HUDEP-2 (cell line): ENCODE measurements at regions not wholly inside any gene's neighbourhood (a gene's known extent, or its start where the extent isn't known, plus 50 kb on each side); places are given as distances from the start of the nearest gene placed in this dataset.
"Not testable (repeated sequence)": the region's sequence is repeated elsewhere in the genome, so short reads cannot be mapped to it uniquely, and the experiment has no call there.

ENCODE experiments used
- DNase-seq, 76 experiments: peaks; one replicate each; lab custom pipeline; 2025; ENCODE audit not compliant: unreplicated experiment in 76 of 76; lab: John Stamatoyannopoulos, UW

DNA sequence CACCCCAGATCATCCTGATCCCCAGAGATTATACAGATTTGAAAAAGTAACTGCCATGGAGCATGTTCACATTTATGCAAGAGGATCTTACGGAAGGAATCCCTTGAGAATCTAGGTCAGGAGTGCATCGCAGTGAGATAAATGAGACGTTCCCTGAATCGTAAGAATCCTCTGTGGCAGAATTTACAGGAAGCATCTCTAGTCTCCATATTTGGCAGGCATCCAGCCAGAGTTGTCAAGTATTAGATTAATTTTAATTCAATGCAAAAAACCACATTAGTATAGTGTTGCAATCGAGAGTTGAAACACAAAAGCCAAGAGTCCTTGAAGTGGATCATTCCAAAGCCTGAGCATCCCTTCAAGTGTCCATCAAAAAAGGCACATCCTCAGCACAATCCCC is 100.8 kb downstream of the RRAGC start:
- DNase-seq = no peak

DNA sequence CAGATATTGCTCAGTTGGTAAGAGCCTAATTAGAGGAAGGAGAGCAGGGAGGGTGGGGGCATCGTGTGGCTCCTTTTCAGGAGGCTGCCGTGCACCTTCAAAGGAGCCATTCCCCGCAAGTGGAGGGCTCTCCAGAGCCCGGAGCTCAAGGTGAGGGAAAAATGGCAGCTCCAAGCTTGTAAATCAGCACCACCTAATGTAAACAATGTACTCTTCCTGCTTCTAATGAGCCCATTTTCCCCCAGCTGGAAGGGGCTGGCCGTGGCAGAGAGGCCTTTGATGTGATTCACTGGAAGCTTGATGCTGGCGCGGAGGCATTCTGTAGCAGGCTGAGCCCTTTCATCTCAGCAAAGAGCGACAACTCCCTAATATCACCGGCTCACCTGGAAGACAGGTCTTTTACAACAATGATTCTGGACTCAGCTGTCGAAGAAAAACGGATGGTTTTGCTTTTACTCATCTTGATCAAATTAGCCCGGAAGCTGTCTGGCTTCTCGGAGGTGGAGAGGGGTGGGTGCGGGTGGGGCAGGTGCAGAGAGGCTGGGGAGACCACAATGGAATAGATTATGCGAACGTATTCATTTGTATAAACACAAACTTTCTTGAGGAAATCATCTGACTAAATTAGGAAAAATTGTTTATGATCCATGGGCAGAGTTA is 112.5 kb downstream of the RRAGC start:
- DNase-seq = no peak

DNA sequence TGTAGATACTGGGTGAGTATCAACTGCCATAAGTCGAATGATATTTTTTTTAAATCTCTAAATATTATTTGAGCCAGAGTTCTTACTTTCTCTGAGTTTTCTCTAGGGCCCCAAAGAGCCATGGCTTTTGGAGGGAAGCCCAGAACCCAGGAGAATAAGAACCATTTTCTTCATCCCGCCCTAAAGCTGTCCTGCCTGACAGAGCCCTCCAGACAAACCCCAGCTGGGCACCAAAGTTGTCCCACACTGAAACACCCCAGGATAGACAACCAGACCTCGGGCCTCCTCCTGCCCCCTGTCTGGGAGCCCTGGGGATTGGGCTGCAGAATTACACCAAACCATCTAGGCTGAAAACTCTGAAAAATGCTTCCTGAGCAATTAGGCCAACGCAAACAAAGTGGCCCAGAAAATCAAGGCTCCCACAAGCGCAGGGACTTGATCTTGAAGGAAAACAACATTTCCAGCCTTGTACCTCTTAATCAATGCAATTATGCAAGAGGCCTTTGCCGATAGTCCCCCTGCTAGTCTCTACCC is 113.1 kb downstream of the RRAGC start:
- DNase-seq = no peak

DNA sequence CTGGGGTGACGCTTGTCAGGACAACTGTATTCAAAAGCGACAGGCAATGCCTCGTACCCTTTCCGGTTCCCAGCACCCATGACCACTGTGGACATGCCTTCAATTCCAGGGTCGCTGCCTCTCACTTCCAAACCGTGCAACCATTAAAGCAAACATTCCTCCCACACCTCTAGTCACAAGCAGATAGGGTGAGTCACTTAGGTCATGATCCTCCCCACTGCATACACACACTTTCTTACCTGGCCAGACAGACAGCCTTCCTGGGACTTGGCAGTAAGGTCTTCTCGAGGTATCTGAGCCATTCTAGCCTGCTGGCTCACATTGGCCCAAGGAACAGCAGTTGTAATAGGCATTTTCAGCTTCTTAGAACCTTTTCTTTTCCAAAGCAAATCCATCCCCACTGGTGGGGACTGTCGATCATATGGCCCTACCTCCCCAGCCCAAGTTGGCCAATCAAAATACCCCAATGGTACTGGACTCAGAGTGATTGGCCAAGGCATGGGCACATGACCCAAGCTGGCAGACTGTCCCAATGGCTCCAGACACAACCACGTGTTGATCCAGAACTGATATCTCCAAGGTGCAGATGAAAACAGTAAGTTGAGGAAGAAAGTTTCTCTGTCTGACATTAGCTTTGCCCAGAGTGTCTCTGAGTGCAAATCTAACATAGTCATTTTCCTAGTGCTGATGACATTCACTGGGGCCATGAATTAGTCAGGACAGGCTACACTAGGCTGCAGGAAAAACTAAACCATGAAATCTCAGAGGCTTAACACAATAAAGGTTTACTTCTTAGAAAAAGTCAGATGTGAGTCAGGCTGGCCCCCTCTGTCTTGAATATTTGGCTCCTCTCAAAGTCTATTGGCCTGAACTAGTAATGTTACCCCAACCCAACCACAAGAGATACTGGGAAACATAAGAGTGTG is 113.8 kb downstream of the RRAGC start:
- no peak for DNase-seq

DNA sequence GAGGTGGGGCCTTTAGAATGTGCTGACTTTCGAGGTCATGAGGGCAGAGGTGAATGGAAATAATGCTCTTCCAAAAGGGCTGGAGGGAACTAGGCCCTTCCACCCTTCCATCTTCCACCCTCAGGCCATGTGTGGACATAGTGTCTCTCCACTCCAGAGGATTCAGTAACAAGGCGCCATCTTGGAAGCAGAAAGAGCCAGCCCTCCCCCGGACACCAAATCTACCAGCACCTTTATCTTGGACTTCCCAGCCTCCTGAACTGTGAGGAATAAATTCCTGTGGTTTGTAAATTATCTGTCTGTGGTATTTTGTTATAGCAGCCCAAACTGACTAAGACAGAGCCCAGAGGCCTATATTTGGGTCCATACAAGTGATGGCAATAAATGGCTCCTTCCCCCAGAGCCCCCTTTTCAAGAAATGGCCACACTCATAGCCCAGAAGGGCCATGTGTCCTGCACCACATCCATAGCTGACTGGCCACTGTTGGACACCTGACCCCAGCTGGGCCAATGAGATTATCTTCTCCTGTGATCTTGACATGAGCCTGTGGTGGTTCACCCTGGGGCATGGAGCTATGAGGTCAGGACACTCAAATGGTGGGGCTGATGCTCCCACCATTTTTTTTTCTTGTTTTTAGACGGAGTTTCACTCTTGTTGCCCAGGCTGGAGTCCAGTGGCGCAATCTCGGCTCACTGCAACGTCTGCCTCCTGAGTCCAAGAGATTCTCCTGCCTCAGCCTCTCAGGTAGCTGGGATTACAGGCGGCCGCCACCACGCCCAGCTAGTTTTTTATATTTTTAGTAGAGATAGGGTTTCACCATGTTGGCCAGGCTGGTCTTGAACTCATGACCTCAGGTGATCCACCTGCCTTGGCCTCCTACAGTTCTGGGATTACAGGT is 114.9 kb downstream of the RRAGC start:
- DNase-seq = no peak

DNA sequence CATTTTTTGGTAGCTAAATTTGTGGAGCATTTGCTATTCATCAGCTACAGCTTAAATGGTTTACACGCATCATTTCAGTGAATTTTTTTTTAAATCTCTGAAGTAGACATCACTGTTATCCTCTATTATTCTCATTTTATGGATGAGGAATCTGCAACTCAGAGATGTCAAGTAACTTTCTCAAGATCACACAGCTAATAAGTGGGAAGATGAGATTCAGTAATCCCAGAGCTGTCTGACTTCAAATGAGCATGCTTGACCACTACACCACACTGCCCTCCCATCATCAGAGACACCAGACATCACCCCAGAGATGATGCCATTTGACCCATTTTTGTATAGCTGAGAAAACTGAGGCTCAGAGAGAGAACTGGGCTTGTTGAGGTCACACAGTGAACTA is 116.4 kb downstream of the RRAGC start:
- no peak for DNase-seq

DNA sequence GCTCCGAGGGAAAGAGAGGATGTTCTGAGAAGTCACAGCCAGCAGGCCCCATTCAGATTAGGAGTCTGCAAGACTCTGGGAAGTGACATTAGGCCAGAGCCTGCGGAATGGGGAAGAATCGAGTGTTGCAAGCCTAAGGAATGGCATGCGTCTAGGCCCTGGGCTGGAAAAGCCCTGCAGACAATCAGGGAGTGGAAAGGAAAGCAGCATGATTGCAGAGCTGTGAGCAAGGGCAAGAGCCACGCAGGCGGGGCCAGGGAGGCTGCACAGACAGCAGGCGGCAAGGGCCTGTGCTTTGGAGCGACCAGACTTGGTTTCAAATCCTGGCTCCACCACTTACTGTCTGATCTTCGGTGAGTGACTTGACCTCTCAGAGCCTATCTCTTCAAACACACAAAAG is 118.2 kb downstream of the RRAGC start:
- no peak for DNase-seq

DNA sequence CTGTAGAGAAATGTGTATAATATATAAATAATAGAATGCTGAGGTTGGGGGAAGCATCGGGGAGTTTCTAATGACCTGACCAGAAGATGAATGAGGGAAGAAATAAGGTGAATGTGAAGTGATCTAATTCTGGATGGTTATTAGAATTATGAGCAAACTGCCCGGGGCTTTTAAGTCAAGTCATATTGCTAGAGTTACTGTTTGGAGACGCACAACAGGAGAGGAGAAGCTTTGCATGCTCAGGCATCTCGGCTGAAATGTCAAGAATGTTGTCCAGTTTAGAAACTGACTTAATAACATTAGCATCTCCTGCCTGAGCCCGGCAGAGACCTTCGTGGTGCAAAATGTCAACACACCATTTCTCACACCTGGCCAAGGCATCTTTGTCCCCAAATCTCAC is 119.1 kb downstream of the RRAGC start:
- no peak for DNase-seq

DNA sequence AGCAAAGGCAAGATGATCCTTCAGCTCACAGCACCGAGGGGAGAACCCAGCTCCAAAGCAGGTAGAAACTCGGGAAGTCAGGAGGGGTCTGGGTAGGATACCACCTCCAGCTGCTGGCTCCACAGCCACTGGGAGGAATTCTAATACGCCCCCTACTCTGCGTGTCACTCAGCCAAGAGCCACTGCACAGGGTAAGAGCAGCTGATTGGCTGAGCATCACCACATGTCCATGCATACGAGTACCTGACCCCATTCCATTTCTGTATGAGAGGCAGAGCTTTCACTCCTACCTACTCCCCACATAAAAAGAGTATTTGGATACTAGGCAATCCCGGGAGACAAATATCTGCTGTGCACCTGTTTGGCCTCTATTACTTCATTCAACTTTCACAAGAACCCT is 121.4 kb downstream of the RRAGC start:
- DNase-seq = no peak

DNA sequence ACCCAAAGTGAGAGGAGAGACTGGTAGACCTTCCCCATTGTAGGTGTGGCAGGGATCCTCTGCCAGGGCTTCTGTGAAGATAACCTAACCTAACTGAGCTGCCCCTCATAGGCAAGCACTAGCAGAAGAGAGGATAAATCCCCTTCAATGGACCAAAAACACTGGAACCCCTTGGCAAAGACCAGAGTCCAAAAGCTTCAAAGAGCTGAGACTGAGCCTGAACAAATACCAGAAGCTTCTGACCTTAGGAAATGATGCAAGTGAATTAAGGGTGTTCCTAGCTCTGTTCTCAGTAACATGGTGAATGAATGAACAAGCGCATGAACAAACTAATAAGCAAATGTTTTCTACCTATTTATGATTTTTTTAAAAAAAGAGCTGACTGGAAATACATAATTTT is 123.2 kb downstream of the RRAGC start:
- no peak for DNase-seq

DNA sequence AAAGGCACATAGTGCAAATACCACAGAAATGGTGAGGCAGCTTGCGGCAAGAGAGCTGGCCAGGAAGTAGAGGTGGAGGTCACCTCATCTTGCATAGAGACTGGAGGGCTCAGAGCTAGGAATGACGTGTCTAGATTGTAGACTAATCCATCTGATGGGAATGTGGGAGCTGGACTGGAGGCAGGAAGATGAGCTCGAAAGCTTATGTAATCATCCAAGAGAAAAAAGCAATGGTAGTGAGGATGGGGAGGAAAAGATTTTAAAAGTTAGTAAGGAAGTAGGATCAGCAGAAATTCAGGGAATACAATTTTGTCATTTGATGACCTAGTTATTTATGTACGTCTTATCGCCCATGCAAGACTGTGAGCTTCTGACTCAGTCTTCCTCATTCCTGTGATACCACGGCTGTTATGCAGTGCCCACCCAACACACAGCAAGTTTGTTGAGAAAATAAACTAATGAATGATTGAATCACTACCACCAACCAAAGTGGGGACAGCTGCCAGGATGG is 123.9 kb downstream of the RRAGC start:
- DNase-seq = no peak

DNA sequence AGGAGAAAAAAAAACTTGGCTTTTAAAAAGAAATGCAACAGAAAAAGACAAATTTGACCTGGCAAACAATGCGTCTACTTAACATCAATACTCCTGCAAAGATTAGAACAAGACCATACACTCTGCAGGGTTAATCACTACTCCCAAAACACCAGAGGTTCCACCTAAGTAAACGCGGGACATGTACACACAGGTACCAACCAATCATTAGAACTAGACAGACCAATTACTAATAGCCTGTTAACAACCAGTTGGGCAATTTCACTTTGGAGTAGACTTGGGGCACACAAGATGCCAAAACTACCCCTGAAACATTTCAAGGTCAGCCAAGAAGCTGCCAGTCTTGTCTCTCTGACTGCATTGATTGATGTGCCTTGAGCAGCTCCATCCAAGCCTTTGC is 125.8 kb downstream of the RRAGC start:
- no peak for DNase-seq

DNA sequence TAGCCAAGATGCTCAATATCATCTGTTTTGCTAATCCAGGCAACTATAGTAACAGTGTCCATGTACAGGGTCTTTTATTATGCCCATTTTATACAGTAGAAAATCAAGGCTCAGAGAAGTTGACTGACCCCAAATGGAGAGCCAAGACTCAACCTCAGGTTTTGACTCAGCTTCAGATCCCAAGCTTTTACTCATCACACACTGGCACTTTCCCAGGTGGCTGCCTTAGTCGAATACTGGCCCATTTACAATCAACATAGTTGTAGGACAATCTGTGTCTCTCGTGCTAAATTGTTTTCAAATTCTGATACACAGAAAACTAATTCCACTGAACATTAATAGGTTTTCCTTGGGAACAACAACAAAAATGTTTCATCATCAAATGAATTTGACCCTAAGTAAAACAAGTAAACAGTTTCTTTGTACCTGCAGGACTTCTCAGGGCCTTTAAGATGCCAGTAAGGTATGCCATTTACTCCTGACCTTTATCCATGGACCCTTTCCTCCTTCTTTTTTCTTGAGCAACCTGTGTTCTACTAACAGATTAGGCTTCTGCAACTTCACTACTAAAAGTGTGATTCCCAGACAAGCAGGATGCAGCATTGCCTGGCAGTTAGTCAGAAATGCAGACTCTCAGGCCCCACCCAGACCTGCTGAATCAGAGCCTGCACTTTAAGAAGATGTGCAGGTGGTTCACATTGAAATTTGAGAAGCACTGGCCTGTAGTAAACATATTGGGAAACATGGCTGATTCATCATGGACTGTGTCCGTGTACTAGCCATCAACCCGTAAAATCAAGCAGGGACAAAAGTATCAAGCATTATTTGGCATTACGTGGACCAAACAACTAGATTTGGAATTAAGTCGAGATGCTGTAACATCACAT is 128.8 kb downstream of the RRAGC start:
- DNase-seq = no peak

DNA sequence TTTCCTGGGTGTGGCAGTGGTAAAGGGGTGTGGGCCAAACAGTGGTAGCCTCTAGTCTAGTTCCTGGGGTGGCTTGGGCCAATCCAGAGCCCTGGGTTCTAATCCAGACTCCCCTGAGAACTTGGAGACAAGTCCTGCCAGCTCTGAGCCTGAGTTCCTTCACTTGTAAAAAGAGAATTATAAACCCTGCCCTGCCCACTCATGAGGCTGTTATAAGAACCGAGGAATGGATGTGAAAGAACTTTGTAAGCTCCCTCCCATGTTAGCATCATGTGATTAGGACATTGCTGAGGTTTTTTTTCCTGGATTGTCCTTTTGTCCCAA is 131.0 kb downstream of the RRAGC start:
- no peak for DNase-seq

DNA sequence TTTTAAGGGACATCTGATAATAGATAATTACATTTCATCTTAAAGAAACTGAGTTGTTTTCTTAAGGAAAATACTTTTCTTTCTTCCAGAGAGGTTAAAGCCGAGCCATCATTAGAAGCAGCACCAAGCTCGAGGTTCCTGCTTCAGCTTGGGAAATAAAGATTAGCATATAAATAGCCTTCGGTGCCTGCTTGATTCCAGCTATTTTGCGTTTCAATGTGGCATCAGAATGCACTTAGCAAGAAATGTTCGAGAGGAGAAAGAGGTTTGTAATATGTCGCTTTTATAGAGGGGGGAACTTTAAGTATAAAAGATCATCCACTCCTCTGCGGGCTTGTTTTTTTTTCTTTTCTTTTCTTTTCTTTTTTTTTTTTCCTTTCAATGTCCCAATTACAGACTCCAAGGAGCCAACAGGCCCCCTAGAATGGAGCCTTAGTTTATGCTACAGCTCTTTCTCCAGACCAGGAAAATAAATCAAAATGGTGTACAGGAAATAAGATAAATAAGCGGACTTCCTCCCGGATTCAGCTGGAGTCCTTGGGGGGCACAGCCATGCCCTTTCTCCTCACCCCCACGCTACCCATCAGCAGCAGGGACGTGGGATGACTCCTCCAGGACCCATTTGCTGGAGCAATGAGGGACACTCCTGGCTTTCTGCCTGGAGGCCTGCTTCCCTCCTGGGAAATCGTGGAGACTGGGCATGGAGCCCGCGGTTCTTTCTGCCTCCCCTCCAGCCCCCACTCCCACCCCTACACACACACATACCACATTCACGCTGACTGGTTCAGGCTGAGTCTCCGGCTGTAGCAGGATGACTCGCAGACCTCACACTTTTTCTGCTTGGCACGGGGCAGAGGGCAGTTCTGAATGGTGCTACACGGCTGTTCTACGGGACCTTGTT is 131.6 kb downstream of the RRAGC start:
- no peak for DNase-seq

DNA sequence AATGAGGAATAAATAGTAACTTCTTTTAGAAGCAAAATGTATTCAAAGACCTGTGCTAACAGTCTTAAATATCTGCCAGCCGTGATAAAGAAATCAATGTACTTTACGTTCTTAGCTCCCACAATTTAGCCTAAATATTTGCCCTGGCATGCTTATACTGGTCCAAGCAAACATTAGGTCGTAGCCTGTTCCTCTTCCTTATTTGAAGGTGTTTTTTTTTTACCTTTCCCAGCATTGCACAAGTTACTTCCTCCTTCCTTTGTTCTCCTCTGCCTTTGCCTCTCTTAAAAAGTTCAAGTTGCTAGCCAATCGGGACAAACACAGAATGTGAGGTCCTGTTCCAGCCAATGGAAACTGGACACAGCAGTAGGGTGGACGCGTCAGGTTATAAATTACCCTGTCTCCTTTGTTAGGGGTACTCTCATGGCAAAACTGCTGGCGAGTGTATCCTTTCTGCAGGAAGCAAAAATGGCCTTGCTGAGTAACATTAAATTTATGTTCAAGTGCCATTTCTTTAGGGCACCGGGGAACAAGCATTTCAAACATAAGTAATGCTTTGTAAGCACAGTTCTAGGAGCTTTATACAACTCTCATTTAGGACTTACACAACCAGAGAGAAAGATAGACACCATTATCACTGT is 134.1 kb downstream of the RRAGC start:
- not testable (repeated sequence) for DNase-seq

DNA sequence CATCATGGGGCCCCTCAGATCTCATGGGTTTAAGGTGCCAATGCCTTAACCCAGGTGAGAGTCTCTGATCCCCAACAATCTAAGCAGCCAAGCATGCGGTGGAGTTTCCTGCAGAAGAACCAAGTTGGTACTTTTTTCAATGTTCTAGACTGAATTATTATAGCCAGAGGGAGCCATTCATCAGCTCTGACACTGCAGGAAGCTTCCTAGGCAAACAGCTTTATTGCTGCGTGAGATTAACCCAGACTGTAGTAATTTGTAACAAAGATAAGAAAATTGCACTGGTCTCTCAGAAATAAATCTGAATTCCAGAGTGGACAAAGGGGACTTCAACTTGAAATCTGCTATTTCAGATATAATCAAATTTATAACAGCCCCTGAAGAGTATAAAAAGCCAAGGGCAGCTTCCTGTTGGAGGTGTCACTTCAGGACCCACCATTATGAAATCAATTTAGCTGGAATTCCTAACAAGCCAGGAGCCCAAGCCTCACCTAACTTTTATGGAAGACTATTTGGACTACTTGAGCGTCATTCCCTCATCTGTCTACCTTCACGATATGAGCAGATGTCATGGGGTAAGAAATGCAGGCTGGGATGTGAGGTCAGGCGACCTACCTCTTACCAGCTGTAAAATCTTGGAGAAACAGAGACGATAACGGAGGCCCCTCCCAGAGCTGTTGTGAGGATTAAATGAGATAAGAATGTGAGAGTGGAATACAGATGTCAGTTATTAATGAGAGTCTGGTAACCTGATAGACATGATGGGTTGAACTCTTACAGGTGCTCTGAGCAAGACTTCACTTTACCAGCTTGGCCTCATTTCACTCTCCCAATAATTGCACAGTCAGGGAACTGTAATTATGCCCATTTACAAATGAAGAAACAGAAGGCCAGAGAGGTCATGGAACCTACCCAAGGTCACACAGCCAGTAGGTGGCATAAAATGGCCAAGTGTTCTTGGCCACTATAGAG is 135.1 kb downstream of the RRAGC start:
- DNase-seq = peak in 1 of 76 experiments; percentile 3
